C1 segment of cervical spinal cord (tissue), 14 donors: ENCODE measurements at regions not wholly inside any gene's neighbourhood (a gene's known extent, or its start where the extent isn't known, plus 50 kb on each side); places are given as distances from the start of the nearest gene placed in this dataset.
"Not testable (repeated sequence)": the region's sequence is repeated elsewhere in the genome, so short reads cannot be mapped to it uniquely, and the experiment has no call there.

ENCODE experiments used
- DNase-seq, 14 donors: peaks; one replicate each; lab custom pipeline; 2025; lab: John Stamatoyannopoulos, UW

GRCh38 chr3:107208796-107209195 is 168.4 kb upstream of the CCDC54 start:
- no peak for DNase-seq

- peak in 1 of 14 donors; percentile 22 for DNase-seq
These were observed 167.8 kb upstream of the CCDC54 start for GRCh38 chr3:107209302-107209990.

- no peak for DNase-seq
These were observed 165.6 kb upstream of the CCDC54 start for GRCh38 chr3:107211608-107212007.

GRCh38 chr3:107212618-107213017 is 164.6 kb upstream of the CCDC54 start:
- DNase-seq = no peak

GRCh38 chr3:107213044-107213669 is 164.1 kb upstream of the CCDC54 start:
- no peak for DNase-seq

GRCh38 chr3:107216229-107216628 is 161.0 kb upstream of the CCDC54 start:
- DNase-seq = no peak

GRCh38 chr3:107216711-107217110 is 160.5 kb upstream of the CCDC54 start:
- peak in 2 of 14 donors; percentile 8 to 43 for DNase-seq

- no peak for DNase-seq
These were observed 160.1 kb upstream of the CCDC54 start for GRCh38 chr3:107217172-107217571.

- peak in 3 of 14 donors; percentile 10 to 39 (median 26) for DNase-seq
These were observed 158.4 kb upstream of the CCDC54 start for GRCh38 chr3:107218864-107219269.

- DNase-seq = no peak
These were observed 156.7 kb upstream of the CCDC54 start for GRCh38 chr3:107220538-107220937.

GRCh38 chr3:107221856-107222255 is 155.4 kb upstream of the CCDC54 start:
- no peak for DNase-seq

- DNase-seq = no peak
These were observed 154.3 kb upstream of the CCDC54 start for GRCh38 chr3:107222907-107223306.

GRCh38 chr3:107224026-107224596 is 153.1 kb upstream of the CCDC54 start:
- no peak for DNase-seq

- no peak for DNase-seq
These were observed 150.1 kb upstream of the CCDC54 start for GRCh38 chr3:107227091-107227490.

- not testable (repeated sequence) for DNase-seq
These were observed 143.4 kb upstream of the CCDC54 start for GRCh38 chr3:107233877-107234276.

GRCh38 chr3:107235193-107235927 is 141.9 kb upstream of the CCDC54 start:
- DNase-seq = peak in 4 of 14 donors; percentile 6 to 40 (median 18)

GRCh38 chr3:107235928-107236315 is 141.3 kb upstream of the CCDC54 start:
- peak in 10 of 14 donors; percentile 9 to 83 (median 32) for DNase-seq

GRCh38 chr3:107236655-107237337 is 140.4 kb upstream of the CCDC54 start:
- peak in 2 of 14 donors; percentile 8 to 64 for DNase-seq

GRCh38 chr3:107238787-107239186 is 138.5 kb upstream of the CCDC54 start:
- peak in 1 of 14 donors; percentile 38 for DNase-seq

- peak in 1 of 14 donors; percentile 26 for DNase-seq
These were observed 137.5 kb upstream of the CCDC54 start for GRCh38 chr3:107239703-107240102.
